SK-N-SH (cell line): ENCODE measurements at regions not wholly inside any gene's neighbourhood (a gene's known extent, or its start where the extent isn't known, plus 50 kb on each side); places are given as distances from the start of the nearest gene placed in this dataset.

Source experiments
- EP300 ChIP-seq, 2 experiments: IDR thresholded peaks; 2 replicates each; pipeline versions ENCODE4 v1.4.0 to v1.6.1; 2012; ENCODE audit warnings: borderline replicate concordance in 1 of 2, low read depth in 1 of 2, low read length in 1 of 2
- FOXJ3 ChIP-seq: sonication (generic); formaldehyde crosslinking; IDR thresholded peaks from 2 replicates; pipeline ENCODE4 v1.5.1; 2020; ENCODE audit warnings: mild to moderate bottlenecking, missing genetic modification reagents
- GABPA ChIP-seq: IDR thresholded peaks from 2 replicates; pipeline ENCODE4 v1.4.0; 2012; ENCODE audit warnings: low read depth, mild to moderate bottlenecking
- JUND ChIP-seq: IDR thresholded peaks from 2 replicates; pipeline ENCODE4 v1.4.0; 2012
- SIN3A ChIP-seq: IDR thresholded peaks from 2 replicates; pipeline ENCODE4 v1.6.1; 2012; ENCODE audit warnings: low read depth, mild to moderate bottlenecking, low read length, moderate library complexity, borderline replicate concordance
- SMC3 ChIP-seq: IDR thresholded peaks from 2 replicates; pipeline ENCODE4 v1.6.1; 2012; ENCODE audit warnings: low read depth, low read length, improper control_type of control experiment
- TF ChIP-seq, protein P1 (sequence below): fragments of 150-350 bp; IDR thresholded peaks from 2 replicates; pipeline ENCODE4 v1.6.1; 2017; ENCODE audit warnings: antibody characterized with exemption, low read length, low read depth, borderline replicate concordance
- TF ChIP-seq, protein P2 (sequence below): fragments of 200-600 bp; sonication (generic); IDR thresholded peaks from 2 replicates; pipeline ENCODE4 v1.6.1; 2017; ENCODE audit warnings: antibody characterized with exemption, mild to moderate bottlenecking, moderate library complexity
- TF ChIP-seq, protein P3 (sequence below): IDR thresholded peaks from 2 replicates; pipeline ENCODE4; 2012
- TF ChIP-seq, protein P4 (sequence below): IDR thresholded peaks from 2 replicates; pipeline ENCODE4 v1.4.0; 2012; ENCODE audit warnings: low read depth

DNA sequence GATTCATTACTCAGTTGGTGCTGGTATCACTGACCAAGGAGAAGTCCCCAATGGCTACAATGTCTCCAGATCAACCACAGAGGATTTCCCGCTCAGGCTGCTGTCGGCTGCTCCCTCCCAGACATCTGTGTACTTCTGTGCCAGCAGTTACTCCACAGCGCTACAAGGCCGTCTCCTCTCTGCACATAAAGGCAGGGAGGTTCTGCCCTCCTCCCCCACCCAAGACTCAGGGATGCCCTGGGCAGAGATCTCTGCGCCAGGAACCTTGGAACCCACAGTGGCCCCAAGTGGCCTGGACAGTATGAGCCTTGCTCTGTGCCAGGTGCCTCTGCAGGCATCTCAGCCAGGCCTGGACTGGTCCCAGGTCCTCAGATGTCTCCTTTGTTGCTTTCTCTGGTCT is 193.4 kb upstream of the PRSS58 start:
- TF ChIP-seq, protein P1, sequence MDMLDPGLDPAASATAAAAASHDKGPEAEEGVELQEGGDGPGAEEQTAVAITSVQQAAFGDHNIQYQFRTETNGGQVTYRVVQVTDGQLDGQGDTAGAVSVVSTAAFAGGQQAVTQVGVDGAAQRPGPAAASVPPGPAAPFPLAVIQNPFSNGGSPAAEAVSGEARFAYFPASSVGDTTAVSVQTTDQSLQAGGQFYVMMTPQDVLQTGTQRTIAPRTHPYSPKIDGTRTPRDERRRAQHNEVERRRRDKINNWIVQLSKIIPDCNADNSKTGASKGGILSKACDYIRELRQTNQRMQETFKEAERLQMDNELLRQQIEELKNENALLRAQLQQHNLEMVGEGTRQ = no peak
- TF ChIP-seq, protein P2, sequence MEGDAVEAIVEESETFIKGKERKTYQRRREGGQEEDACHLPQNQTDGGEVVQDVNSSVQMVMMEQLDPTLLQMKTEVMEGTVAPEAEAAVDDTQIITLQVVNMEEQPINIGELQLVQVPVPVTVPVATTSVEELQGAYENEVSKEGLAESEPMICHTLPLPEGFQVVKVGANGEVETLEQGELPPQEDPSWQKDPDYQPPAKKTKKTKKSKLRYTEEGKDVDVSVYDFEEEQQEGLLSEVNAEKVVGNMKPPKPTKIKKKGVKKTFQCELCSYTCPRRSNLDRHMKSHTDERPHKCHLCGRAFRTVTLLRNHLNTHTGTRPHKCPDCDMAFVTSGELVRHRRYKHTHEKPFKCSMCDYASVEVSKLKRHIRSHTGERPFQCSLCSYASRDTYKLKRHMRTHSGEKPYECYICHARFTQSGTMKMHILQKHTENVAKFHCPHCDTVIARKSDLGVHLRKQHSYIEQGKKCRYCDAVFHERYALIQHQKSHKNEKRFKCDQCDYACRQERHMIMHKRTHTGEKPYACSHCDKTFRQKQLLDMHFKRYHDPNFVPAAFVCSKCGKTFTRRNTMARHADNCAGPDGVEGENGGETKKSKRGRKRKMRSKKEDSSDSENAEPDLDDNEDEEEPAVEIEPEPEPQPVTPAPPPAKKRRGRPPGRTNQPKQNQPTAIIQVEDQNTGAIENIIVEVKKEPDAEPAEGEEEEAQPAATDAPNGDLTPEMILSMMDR = no peak
- TF ChIP-seq GABPA (no peak), SMC3 (no peak), SIN3A (no peak), EP300 (IDR thresholded peaks at IDR 0.05; ENCODE audit: borderline replicate concordance in 1 of 2, low read depth in 1 of 2, low read length in 1 of 2) (no peak), FOXJ3 (CRISPR knock-in tag) (no peak), JUND (no peak)
- TF ChIP-seq, protein P3, sequence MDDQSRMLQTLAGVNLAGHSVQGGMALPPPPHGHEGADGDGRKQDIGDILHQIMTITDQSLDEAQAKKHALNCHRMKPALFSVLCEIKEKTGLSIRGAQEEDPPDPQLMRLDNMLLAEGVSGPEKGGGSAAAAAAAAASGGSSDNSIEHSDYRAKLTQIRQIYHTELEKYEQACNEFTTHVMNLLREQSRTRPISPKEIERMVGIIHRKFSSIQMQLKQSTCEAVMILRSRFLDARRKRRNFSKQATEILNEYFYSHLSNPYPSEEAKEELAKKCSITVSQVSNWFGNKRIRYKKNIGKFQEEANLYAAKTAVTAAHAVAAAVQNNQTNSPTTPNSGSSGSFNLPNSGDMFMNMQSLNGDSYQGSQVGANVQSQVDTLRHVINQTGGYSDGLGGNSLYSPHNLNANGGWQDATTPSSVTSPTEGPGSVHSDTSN = no peak
- TF ChIP-seq, protein P4, sequence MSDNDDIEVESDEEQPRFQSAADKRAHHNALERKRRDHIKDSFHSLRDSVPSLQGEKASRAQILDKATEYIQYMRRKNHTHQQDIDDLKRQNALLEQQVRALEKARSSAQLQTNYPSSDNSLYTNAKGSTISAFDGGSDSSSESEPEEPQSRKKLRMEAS = no peak
